ENCODE measurements at regions not wholly inside any gene's neighbourhood (a gene's known extent, or its start where the extent isn't known, plus 50 kb on each side); places are given as distances from the start of the nearest gene placed in this dataset.

- Mint-ChIP-seq H3K36me3 (ENCODE audit: insufficient read depth) (no peaks in the 10 kb centered on the region), H3K9me3 (ENCODE audit: low read depth) (peaks cover 3% of the 10 kb centered on the region), H3K4me3 (ENCODE audit: low read depth) (no peak overlapping the region), H3K27ac (no peak overlapping the region), H3K27me3 (no peaks in the 10 kb centered on the region), H3K4me1 (ENCODE audit: low read depth) (peaks cover 6% of the 10 kb centered on the region)
- TF ChIP-seq CTCF (IDR thresholded peaks at IDR 0.05; ENCODE audit: unreplicated experiment) = no peak
- no peak for DNase-seq (ENCODE audit: low spot score, unreplicated experiment)
These were observed 2549.4 kb downstream of the PCDH9 start for GRCh38 chr13:64680739-64681138.

DNA sequence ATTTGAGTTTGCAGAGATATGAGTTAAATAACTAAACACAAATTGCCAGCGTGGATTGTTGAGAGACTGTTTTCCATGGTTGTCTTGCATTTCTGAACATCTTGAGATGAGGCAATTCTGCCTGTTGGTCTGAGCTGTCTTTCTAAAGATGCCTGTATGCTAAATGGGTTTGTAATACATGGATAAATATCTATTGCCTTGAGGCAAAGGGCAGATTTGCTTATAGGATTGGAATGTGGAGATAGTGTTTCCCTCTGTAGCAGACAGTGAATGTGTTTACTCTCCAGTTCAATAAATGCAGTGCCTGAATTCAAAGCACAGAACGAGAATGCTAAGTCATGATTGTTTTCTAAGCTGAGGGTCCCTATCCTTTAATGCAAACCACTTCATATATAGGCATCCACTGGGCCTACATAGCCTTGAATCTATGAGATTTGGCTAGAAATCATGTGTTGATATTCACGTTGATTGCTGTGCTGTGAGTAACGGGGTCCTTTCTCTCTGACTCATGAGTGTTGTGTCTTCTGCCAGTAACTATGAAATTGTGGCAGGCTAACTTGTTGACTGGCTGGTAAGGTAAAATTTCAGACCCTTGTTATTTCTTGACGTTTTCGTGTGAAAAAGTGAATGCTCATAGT lies 2554.8 kb downstream of the PCDH9 start:
- TF ChIP-seq CTCF (IDR thresholded peaks at IDR 0.05; ENCODE audit: unreplicated experiment) = no peak
- Mint-ChIP-seq H3K9me3 (ENCODE audit: low read depth) (peaks cover 6% of the 10 kb centered on the region), H3K27me3 (no peaks in the 10 kb centered on the region), H3K4me3 (ENCODE audit: low read depth) (no peak overlapping the region), H3K27ac (peak overlapping the region; percentile 76), H3K4me1 (ENCODE audit: low read depth) (peaks cover 13% of the 10 kb centered on the region), H3K36me3 (ENCODE audit: insufficient read depth) (no peaks in the 10 kb centered on the region)
- DNase-seq (ENCODE audit: low spot score, unreplicated experiment) = no peak

DNA sequence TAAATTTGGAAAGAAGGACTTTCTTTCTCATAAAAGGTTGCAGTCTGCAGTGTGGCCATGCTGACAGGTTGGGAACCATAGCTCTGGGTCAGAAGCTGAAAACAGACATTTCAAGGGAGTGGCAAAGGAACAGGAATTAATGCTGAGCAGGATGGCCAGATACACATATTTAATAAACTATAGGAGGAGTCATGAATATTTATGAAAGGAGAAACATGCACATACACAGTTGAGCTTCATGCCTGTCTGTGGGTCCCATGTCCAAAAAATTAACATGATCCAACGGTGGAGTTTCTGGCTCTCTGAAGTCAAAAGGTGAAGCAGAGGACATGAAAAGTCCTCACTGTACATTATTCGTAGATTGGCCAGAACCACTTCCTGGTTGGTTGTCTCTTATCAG lies 2556.0 kb downstream of the PCDH9 start:
- Mint-ChIP-seq H3K9me3 (ENCODE audit: low read depth) (peaks cover 6% of the 10 kb centered on the region), H3K27ac (no peak overlapping the region), H3K4me3 (ENCODE audit: low read depth) (no peak overlapping the region), H3K27me3 (no peaks in the 10 kb centered on the region), H3K36me3 (ENCODE audit: insufficient read depth) (no peaks in the 10 kb centered on the region), H3K4me1 (ENCODE audit: low read depth) (peaks cover 13% of the 10 kb centered on the region)
- DNase-seq (ENCODE audit: low spot score, unreplicated experiment) = no peak
- TF ChIP-seq CTCF (IDR thresholded peaks at IDR 0.05; ENCODE audit: unreplicated experiment) = no peak

DNA sequence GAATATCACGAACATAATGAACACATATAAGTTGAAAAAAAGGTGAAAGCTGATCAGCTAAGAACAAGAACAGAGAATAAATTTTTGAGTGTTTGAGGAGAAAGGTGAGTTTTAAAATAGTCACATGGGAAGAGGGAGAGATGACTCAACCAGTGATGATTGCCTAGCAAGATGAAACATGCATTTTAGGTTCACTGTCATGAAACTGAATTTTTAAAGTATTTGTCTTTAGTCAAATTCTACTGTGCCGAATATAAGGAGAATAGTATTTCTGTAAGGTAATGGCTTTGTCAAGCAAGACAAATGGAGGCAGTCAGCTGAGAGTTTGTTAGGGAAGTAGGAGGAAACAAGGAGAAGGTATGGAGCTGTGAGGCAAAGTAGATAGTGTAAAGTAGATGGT lies 2557.4 kb downstream of the PCDH9 start:
- no peak for TF ChIP-seq CTCF (IDR thresholded peaks at IDR 0.05; ENCODE audit: unreplicated experiment)
- Mint-ChIP-seq H3K27me3 (no peaks in the 10 kb centered on the region), H3K4me3 (ENCODE audit: low read depth) (no peak overlapping the region), H3K4me1 (ENCODE audit: low read depth) (peaks cover 13% of the 10 kb centered on the region), H3K9me3 (ENCODE audit: low read depth) (peaks cover 6% of the 10 kb centered on the region), H3K36me3 (ENCODE audit: insufficient read depth) (no peaks in the 10 kb centered on the region), H3K27ac (no peak overlapping the region)
- DNase-seq (ENCODE audit: low spot score, unreplicated experiment) = no peak

GRCh38 chr13:64662887-64663593 lies 2567.1 kb downstream of the PCDH9 start:
- Mint-ChIP-seq H3K9me3 (ENCODE audit: low read depth) (no peaks in the 10 kb centered on the region), H3K4me1 (ENCODE audit: low read depth) (no peaks in the 10 kb centered on the region), H3K4me3 (ENCODE audit: low read depth) (no peak overlapping the region), H3K27ac (no peak overlapping the region), H3K27me3 (no peaks in the 10 kb centered on the region), H3K36me3 (ENCODE audit: insufficient read depth) (no peaks in the 10 kb centered on the region)
- no peak for DNase-seq (ENCODE audit: low spot score, unreplicated experiment)
- no peak for TF ChIP-seq CTCF (IDR thresholded peaks at IDR 0.05; ENCODE audit: unreplicated experiment)
